ENCODE measurements at regions not wholly inside any gene's neighbourhood (a gene's known extent, or its start where the extent isn't known, plus 50 kb on each side); places are given as distances from the start of the nearest gene placed in this dataset.

DNA sequence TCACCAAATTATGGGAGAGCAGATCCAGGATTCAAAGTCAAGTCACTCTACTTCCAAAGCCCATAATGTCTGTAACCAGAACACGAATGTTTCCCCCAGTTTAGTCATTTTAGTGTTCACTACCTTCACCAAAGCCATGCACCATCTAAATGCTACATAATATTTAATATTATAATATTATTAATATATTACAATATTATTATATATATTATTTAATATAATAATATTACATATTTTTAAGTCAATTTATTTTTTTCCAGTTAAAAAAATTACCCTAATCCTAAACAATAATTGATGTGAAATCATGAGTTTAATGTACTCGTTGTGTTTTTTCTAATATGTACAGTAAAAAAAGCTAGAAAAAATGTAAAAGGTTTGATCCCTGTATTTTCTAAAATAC lies 276.6 kb upstream of the TBL1XR1 start:
- TF ChIP-seq, protein P1, sequence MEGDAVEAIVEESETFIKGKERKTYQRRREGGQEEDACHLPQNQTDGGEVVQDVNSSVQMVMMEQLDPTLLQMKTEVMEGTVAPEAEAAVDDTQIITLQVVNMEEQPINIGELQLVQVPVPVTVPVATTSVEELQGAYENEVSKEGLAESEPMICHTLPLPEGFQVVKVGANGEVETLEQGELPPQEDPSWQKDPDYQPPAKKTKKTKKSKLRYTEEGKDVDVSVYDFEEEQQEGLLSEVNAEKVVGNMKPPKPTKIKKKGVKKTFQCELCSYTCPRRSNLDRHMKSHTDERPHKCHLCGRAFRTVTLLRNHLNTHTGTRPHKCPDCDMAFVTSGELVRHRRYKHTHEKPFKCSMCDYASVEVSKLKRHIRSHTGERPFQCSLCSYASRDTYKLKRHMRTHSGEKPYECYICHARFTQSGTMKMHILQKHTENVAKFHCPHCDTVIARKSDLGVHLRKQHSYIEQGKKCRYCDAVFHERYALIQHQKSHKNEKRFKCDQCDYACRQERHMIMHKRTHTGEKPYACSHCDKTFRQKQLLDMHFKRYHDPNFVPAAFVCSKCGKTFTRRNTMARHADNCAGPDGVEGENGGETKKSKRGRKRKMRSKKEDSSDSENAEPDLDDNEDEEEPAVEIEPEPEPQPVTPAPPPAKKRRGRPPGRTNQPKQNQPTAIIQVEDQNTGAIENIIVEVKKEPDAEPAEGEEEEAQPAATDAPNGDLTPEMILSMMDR (IDR thresholded peaks at IDR 0.05; ENCODE audit: low read depth, low read length), result no peak
- Histone ChIP-seq H3K27me3 (ENCODE audit: control insufficient read depth, insufficient read depth, low read length) (no peaks in the 10 kb centered on the region), H3K4me3 (ENCODE audit: low read depth, low read length) (no peak overlapping the region), H3K27ac (ENCODE audit: low read depth, low read length) (no peak overlapping the region), H3K9me3 (ENCODE audit: control insufficient read depth, insufficient read depth, low read length) (no peaks in the 10 kb centered on the region)
- DNase-seq (ENCODE audit: low read depth, low spot score), result no peak
- POLR2A ChIA-PET, result no interaction called here
- CTCF ChIA-PET, result no interaction called here

DNA sequence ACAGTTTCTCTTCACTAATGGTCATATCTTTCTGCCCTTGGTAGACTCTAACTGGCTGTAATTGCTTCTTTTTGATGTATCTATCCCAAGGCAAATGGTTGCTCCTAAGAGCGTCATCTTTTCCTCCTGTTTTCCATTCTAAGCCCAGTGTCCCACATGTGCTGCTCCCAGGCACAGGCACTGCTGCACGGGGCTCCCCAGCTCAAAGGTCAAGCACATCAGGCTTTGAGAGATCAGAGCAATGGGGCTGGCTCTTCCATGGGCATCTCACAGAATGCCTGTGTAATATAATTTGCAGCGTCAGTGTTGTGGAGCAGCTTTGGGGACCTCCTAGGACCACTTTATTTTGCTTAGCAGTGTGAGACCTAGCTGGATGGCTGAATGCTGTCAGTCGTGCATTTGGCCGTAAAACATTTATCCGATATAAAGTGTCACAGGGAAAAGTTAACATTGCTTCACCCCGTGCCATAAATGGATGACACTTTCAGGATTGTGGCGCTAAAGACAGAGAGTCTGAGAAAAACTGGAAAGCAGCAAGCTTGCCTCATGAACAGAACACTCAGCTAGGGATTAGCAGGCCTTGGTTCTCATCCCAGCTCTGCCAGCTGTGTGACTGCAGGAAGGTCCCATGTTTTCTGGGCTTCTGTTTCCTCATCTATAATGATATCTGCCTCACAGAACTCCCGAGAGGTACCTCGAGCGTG lies 277.5 kb upstream of the TBL1XR1 start:
- Histone ChIP-seq H3K4me3 (ENCODE audit: low read depth, low read length) (no peak overlapping the region), H3K9me3 (ENCODE audit: control insufficient read depth, insufficient read depth, low read length) (no peaks in the 10 kb centered on the region), H3K27me3 (ENCODE audit: control insufficient read depth, insufficient read depth, low read length) (no peaks in the 10 kb centered on the region), H3K27ac (ENCODE audit: low read depth, low read length) (no peak overlapping the region)
- POLR2A ChIA-PET, result no interaction called here
- TF ChIP-seq, protein P1 (IDR thresholded peaks at IDR 0.05; ENCODE audit: low read depth, low read length), result no peak
- CTCF ChIA-PET, result no interaction called here
- no peak for DNase-seq (ENCODE audit: low read depth, low spot score)

DNA sequence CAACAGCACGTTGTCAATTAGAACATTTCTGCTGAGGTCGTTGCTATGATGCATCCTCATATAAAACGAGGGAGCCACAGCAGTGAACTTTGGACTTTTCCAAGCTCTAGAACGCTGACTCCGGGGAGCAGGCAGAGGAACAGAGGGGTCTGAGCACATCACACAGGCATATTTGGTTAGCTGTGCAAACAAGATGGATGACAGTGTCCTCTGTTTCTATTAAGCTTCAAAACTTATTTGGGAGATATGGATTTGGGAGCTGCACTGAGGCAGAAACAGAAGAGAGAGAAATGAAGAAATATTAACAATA lies 278.0 kb upstream of the TBL1XR1 start:
- TF ChIP-seq, protein P1 (IDR thresholded peaks at IDR 0.05; ENCODE audit: low read depth, low read length), result no peak
- CTCF ChIA-PET, result no interaction called here
- POLR2A ChIA-PET, result no interaction called here

DNA sequence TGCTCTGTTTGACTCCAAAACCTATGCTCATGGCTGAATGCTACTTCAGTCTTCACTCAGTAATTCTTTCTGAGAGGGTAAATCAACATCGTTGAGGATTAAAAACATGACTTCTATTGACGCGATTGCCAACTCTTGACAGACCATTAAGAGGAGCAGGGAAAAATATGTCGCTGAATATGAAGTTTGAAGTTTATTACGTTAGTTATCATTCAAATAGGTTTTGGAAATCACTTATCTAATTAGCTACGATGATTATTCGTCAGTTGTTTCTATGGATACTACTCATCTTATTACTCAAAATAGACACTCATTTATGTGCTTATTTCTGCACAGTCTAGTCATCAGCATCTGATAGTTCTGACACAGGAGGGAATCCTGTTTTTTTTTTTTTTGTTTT lies 279.2 kb upstream of the TBL1XR1 start:
- H3K27me3 ChIP-seq (ENCODE audit: control insufficient read depth, insufficient read depth, low read length), result no peaks in the 10 kb centered on the region
- no peak overlapping the region for H3K4me3 ChIP-seq (ENCODE audit: low read depth, low read length)
- no peak overlapping the region for H3K27ac ChIP-seq (ENCODE audit: low read depth, low read length)
- DNase-seq (ENCODE audit: low read depth, low spot score), result no peak
- CTCF ChIA-PET, result interaction anchor here (0.7 kb wide), 1 partner anchor 340 kb away, joined by 4 read pairs; no protein-coding TSS in a partner anchor
- no peaks in the 10 kb centered on the region for H3K9me3 ChIP-seq (ENCODE audit: control insufficient read depth, insufficient read depth, low read length)
- POLR2A ChIA-PET, result no interaction called here
- TF ChIP-seq, protein P1 (IDR thresholded peaks at IDR 0.05; ENCODE audit: low read depth, low read length), result no peak

More for the DNA sequence above, 278.0 kb upstream of the TBL1XR1 start:
- no peaks in the 10 kb centered on the region for H3K9me3 ChIP-seq (ENCODE audit: control insufficient read depth, insufficient read depth, low read length)
- no peak overlapping the region for H3K4me3 ChIP-seq (ENCODE audit: low read depth, low read length)
- DNase-seq (ENCODE audit: low read depth, low spot score), result no peak
- no peaks in the 10 kb centered on the region for H3K27me3 ChIP-seq (ENCODE audit: control insufficient read depth, insufficient read depth, low read length)
- H3K27ac ChIP-seq (ENCODE audit: low read depth, low read length), result no peak overlapping the region

DNA sequence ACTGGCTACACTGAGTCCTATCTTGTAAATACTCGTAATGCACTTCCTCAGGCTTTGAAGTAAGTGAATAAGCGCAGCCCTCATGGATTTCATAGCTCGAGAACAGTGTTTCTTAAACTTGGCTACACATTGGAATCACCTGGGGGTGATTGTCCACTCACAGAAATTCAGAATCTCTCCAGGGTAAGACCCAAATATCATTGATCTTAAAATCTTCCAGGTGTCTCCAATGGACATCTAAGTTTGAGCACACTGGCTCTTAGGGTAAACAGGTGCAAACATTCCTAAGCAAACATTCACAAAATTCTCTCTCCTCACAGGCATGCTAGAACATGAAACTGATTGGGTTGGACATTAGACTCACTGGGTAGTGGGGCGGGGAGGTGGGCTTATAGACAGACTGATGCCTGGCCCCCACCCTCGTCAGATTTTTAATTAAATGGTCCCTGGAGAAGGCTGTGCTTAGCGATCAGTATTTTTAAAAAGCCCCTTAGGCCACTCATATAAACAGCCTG lies 279.7 kb upstream of the TBL1XR1 start:
- TF ChIP-seq, protein P1 (IDR thresholded peaks at IDR 0.05; ENCODE audit: low read depth, low read length), result no peak
- Histone ChIP-seq H3K9me3 (ENCODE audit: control insufficient read depth, insufficient read depth, low read length) (no peaks in the 10 kb centered on the region), H3K27ac (ENCODE audit: low read depth, low read length) (no peak overlapping the region), H3K4me3 (ENCODE audit: low read depth, low read length) (no peak overlapping the region), H3K27me3 (ENCODE audit: control insufficient read depth, insufficient read depth, low read length) (no peaks in the 10 kb centered on the region)
- ChIA-PET POLR2A (no interaction called here), CTCF (interaction anchor here (0.7 kb wide), 1 partner anchor 339 kb away, joined by 4 read pairs; no protein-coding TSS in a partner anchor)
- DNase-seq (ENCODE audit: low read depth, low spot score), result no peak
